Caco-2 (cell line): ENCODE measurements at regions not wholly inside any gene's neighbourhood (a gene's known extent, or its start where the extent isn't known, plus 50 kb on each side); places are given as distances from the start of the nearest gene placed in this dataset.

Experiments used
- BruUV-seq: library from RNA; stranded (reverse); fragments of 400-500 nt; replicated peaks from 2 replicates; lab custom pipeline; 2021; lab: Mats Ljungman, UMichigan
- CTCF ChIA-PET: fragments of 300-600 bp; sonication (Branson Sonifier 250); formaldehyde crosslinking; loops from one replicate; lab custom pipeline; 2022; ENCODE audit warnings: antibody characterized with exemption; lab: Charles Lee
- POLR2A ChIA-PET: fragments of 300-600 bp; sonication (Branson Sonifier 250); formaldehyde crosslinking; loops from one replicate; lab custom pipeline; 2022; ENCODE audit warnings: antibody characterized with exemption; lab: Charles Lee
- DNase-seq, 2 experiments: peaks; one replicate each; pipeline versions ENCODE4 v3.0.0 to v3.0.0-alpha.2; 2020 to 2022
- H3K27me3 ChIP-seq: replicated peaks from 2 replicates; pipeline ENCODE4 v1.6.0; 2011; ENCODE audit warnings: low read length; ENCODE audit not compliant: control insufficient read depth, insufficient read depth
- H3K36me3 ChIP-seq: 2 replicates; pipeline ENCODE4 v1.5.1; 2011; ENCODE audit warnings: low read length; ENCODE audit not compliant: control insufficient read depth, insufficient read depth
- H3K4me1 ChIP-seq: fragments of 250-450 bp; sonication (Bioruptor Pico); 2 replicates; pipeline ENCODE4 v1.5.1; 2020; ENCODE audit warnings: mild to moderate bottlenecking
- H3K4me3 ChIP-seq: 2 replicates; pipeline ENCODE4 v1.5.1; 2011; ENCODE audit warnings: low read depth, mild to moderate bottlenecking, control low read depth, low read length
- H3K9me3 ChIP-seq: fragments of 250-450 bp; sonication (Bioruptor Pico); 2 replicates; pipeline ENCODE4 v1.5.1; 2020; ENCODE audit warnings: mild to moderate bottlenecking, moderate library complexity
- H3K27ac Mint-ChIP-seq: one replicate; pipeline ENCODE4 v1.8.0; 2022; ENCODE audit warnings: mixed read lengths; ENCODE audit not compliant: unreplicated experiment
- H3K27me3 Mint-ChIP-seq: one replicate; pipeline ENCODE4 v1.8.0; 2022; ENCODE audit warnings: mixed read lengths; ENCODE audit not compliant: insufficient read depth, unreplicated experiment
- H3K36me3 Mint-ChIP-seq: one replicate; pipeline ENCODE4 v1.8.0; 2022; ENCODE audit warnings: mild to moderate bottlenecking, mixed read lengths; ENCODE audit not compliant: insufficient read depth, unreplicated experiment
- H3K4me1 Mint-ChIP-seq: one replicate; pipeline ENCODE4 v1.8.0; 2022; ENCODE audit warnings: low read depth, mixed read lengths; ENCODE audit not compliant: unreplicated experiment
- H3K4me3 Mint-ChIP-seq: one replicate; pipeline ENCODE4 v1.8.0; 2022; ENCODE audit warnings: mild to moderate bottlenecking, moderate library complexity, mixed read lengths; ENCODE audit not compliant: unreplicated experiment
- H3K9me3 Mint-ChIP-seq: one replicate; pipeline ENCODE4 v1.8.0; 2022; ENCODE audit warnings: mixed read lengths; ENCODE audit not compliant: unreplicated experiment
- intact Hi-C: fragments of 100-400 bp; cut with micrococcal nuclease; formaldehyde crosslinking; loops from one replicate; pipeline ENCODE4 v1.10.0; 2022; ENCODE audit not compliant: unreplicated experiment
- TF ChIP-seq, protein P1 (sequence below), 2 experiments: fragments of 200-600 bp in 1 of 2; IDR thresholded peaks; 1 replicate in 1 of 2; 2 replicates in 1 of 2; pipeline versions ENCODE4 v1.5.1 to v1.8.0; 2011 to 2022; ENCODE audit warnings: antibody characterized with exemption in 1 of 2, control low read depth in 1 of 2, inconsistent platforms in 1 of 2, low read depth in 1 of 2, low read length in 1 of 2, mild to moderate bottlenecking in 1 of 2, moderate library complexity in 1 of 2; ENCODE audit not compliant: insufficient read depth in 1 of 2, severe bottlenecking in 1 of 2, unreplicated experiment in 1 of 2

DNA sequence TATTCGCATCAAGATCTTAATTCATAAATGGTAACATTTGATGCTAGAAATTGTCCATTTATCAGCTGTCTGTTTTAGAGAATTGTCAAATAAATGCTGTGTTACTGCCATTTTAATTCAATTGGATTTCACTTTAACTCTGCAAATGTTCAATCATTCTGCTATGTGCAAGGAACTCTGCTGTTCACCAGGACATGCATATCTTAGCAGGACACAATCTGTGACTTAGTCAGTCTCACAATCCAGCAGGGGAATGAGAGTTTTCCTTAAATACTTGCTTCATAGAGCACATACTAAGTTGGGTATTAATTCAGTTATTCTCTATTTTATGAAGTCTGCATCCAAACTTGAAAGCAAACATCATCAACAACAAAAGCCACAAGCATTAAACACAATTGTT is 488.7 kb upstream of the MEF2C start:
- no peak overlapping the region for H3K4me3 Mint-ChIP-seq
- H3K4me3 ChIP-seq: no peak overlapping the region
- no peaks in the 10 kb centered on the region for H3K36me3 ChIP-seq
- H3K9me3 ChIP-seq: no peaks in the 10 kb centered on the region
- ChIA-PET CTCF (no interaction called here), POLR2A (no interaction called here)
- H3K4me1 ChIP-seq: no peaks in the 10 kb centered on the region
- no TSS peak for BruUV-seq
- intact Hi-C loops: no loop called here
- no peak overlapping the region for H3K27ac Mint-ChIP-seq
- TF ChIP-seq, protein P1, sequence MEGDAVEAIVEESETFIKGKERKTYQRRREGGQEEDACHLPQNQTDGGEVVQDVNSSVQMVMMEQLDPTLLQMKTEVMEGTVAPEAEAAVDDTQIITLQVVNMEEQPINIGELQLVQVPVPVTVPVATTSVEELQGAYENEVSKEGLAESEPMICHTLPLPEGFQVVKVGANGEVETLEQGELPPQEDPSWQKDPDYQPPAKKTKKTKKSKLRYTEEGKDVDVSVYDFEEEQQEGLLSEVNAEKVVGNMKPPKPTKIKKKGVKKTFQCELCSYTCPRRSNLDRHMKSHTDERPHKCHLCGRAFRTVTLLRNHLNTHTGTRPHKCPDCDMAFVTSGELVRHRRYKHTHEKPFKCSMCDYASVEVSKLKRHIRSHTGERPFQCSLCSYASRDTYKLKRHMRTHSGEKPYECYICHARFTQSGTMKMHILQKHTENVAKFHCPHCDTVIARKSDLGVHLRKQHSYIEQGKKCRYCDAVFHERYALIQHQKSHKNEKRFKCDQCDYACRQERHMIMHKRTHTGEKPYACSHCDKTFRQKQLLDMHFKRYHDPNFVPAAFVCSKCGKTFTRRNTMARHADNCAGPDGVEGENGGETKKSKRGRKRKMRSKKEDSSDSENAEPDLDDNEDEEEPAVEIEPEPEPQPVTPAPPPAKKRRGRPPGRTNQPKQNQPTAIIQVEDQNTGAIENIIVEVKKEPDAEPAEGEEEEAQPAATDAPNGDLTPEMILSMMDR (IDR thresholded peaks at IDR 0.05; ENCODE audit: insufficient read depth in 1 of 2, low read depth in 1 of 2, low read length in 1 of 2, severe bottlenecking in 1 of 2, unreplicated experiment in 1 of 2): no peak
- no peaks in the 10 kb centered on the region for H3K27me3 ChIP-seq
- H3K36me3 Mint-ChIP-seq: no peaks in the 10 kb centered on the region
- no peaks in the 10 kb centered on the region for H3K9me3 Mint-ChIP-seq
- no peaks in the 10 kb centered on the region for H3K4me1 Mint-ChIP-seq
- DNase-seq: no peak
- peaks cover 6% of the 10 kb centered on the region for H3K27me3 Mint-ChIP-seq

GRCh38 chr5:89359046-89359445 is 476.1 kb upstream of the MEF2C start:
- Mint-ChIP-seq H3K4me3 (no peak overlapping the region), H3K4me1 (no peaks in the 10 kb centered on the region), H3K36me3 (no peaks in the 10 kb centered on the region), H3K27ac (no peak overlapping the region), H3K9me3 (no peaks in the 10 kb centered on the region), H3K27me3 (peaks cover 6% of the 10 kb centered on the region)
- intact Hi-C loops: no loop called here
- TF ChIP-seq, protein P1 (IDR thresholded peaks at IDR 0.05; ENCODE audit: insufficient read depth in 1 of 2, low read depth in 1 of 2, low read length in 1 of 2, severe bottlenecking in 1 of 2, unreplicated experiment in 1 of 2): no peak
- CTCF ChIA-PET: no interaction called here
- H3K27me3 ChIP-seq: no peaks in the 10 kb centered on the region
- H3K9me3 ChIP-seq: no peaks in the 10 kb centered on the region
- DNase-seq: no peak
- H3K4me1 ChIP-seq: no peaks in the 10 kb centered on the region
- H3K4me3 ChIP-seq: no peak overlapping the region
- no TSS peak for BruUV-seq
- POLR2A ChIA-PET: no interaction called here
- H3K36me3 ChIP-seq: no peaks in the 10 kb centered on the region

GRCh38 chr5:89353837-89354551 is 471.0 kb upstream of the MEF2C start:
- BruUV-seq: no TSS peak
- no peaks in the 10 kb centered on the region for H3K36me3 ChIP-seq
- Mint-ChIP-seq H3K9me3 (no peaks in the 10 kb centered on the region), H3K36me3 (no peaks in the 10 kb centered on the region), H3K4me3 (no peak overlapping the region), H3K27me3 (no peaks in the 10 kb centered on the region), H3K4me1 (no peaks in the 10 kb centered on the region), H3K27ac (no peak overlapping the region)
- H3K9me3 ChIP-seq: no peaks in the 10 kb centered on the region
- TF ChIP-seq, protein P1 (IDR thresholded peaks at IDR 0.05; ENCODE audit: insufficient read depth in 1 of 2, low read depth in 1 of 2, low read length in 1 of 2, severe bottlenecking in 1 of 2, unreplicated experiment in 1 of 2): no peak
- no peaks in the 10 kb centered on the region for H3K4me1 ChIP-seq
- H3K27me3 ChIP-seq: no peaks in the 10 kb centered on the region
- H3K4me3 ChIP-seq: no peak overlapping the region
- intact Hi-C loops: no loop called here
- DNase-seq: no peak
- POLR2A ChIA-PET: no interaction called here
- CTCF ChIA-PET: no interaction called here
